Neural cell (in vitro differentiated cells): ENCODE measurements at regions not wholly inside any gene's neighbourhood (a gene's known extent, or its start where the extent isn't known, plus 50 kb on each side); places are given as distances from the start of the nearest gene placed in this dataset.

Experiments
- H2AFZ ChIP-seq: fragments of 200-600, 300-800 bp; sonication (generic), shearing (Covaris generic); 2 replicates; pipeline ENCODE4 v1.6.0; 2014; ENCODE audit warnings: low read depth, mild to moderate bottlenecking, antibody characterized with exemption, low read length, moderate library complexity
- H3F3A ChIP-seq: fragments of 200-600 bp; shearing (Covaris generic); 2 replicates; pipeline ENCODE4 v1.6.1; 2016; ENCODE audit warnings: mild to moderate bottlenecking, moderate library complexity, mixed read lengths, antibody characterized with exemption, low read length; ENCODE audit not compliant: insufficient read depth, poor library complexity, severe bottlenecking
- H3K27ac ChIP-seq: fragments of 200-600, 300-800 bp; sonication (generic), shearing (Covaris generic); 2 replicates; pipeline ENCODE4 v1.5.1; 2014; ENCODE audit warnings: mild to moderate bottlenecking, low read length, moderate library complexity
- H3K27me3 ChIP-seq: fragments of 300-800, 200-600 bp; sonication (generic), shearing (Covaris generic); 2 replicates; pipeline ENCODE4 v1.6.0; 2014; ENCODE audit warnings: mild to moderate bottlenecking, low read depth, low read length, moderate library complexity; ENCODE audit not compliant: insufficient read depth
- H3K36me3 ChIP-seq: fragments of 300-800, 200-600 bp; sonication (generic), shearing (Covaris generic); 2 replicates; pipeline ENCODE4 v1.5.1; 2014; ENCODE audit warnings: mild to moderate bottlenecking, antibody characterized with exemption, low read length, moderate library complexity; ENCODE audit not compliant: insufficient read depth
- H3K4me2 ChIP-seq: fragments of 300-800, 200-600 bp; sonication (generic), shearing (Covaris generic); 2 replicates; pipeline ENCODE4 v1.6.0; 2014; ENCODE audit warnings: mild to moderate bottlenecking, low read length
- H3K4me3 ChIP-seq: fragments of 300-800, 200-600 bp; sonication (generic), shearing (Covaris generic); 2 replicates; pipeline ENCODE4 v1.5.1; 2014; ENCODE audit warnings: mild to moderate bottlenecking, low read length, moderate library complexity
- H3K79me2 ChIP-seq: fragments of 200-600 bp; shearing (Covaris generic); replicated peaks from 2 replicates; pipeline ENCODE4 v1.6.0; 2014; ENCODE audit warnings: mild to moderate bottlenecking, low read length, moderate library complexity; ENCODE audit not compliant: insufficient read depth
- H3K9ac ChIP-seq: fragments of 300-800, 200-600 bp; sonication (generic), shearing (Covaris generic); 2 replicates; pipeline ENCODE4 v1.6.1; 2016; ENCODE audit warnings: mild to moderate bottlenecking, low read length, mixed read lengths
- H3K9me2 ChIP-seq: fragments of 200-600 bp; shearing (Covaris generic); 2 replicates; pipeline ENCODE4 v1.6.1; 2016; ENCODE audit warnings: mild to moderate bottlenecking, low read length, mixed read lengths; ENCODE audit not compliant: insufficient read depth
- H3K9me3 ChIP-seq: fragments of 200-600, 300-800 bp; sonication (generic), shearing (Covaris generic); 2 replicates; pipeline ENCODE4 v1.6.1; 2016; ENCODE audit warnings: mild to moderate bottlenecking, mixed run types, low read length, moderate library complexity, mixed read lengths
- H4K20me1 ChIP-seq: fragments of 200-600 bp; shearing (Covaris generic); 2 replicates; pipeline ENCODE4 v1.6.1; 2016; ENCODE audit warnings: mild to moderate bottlenecking, mixed run types; ENCODE audit not compliant: insufficient read depth
- CTCF ChIP-seq: fragments of 450-650 bp; IDR thresholded peaks from 2 replicates; pipeline ENCODE4 v1.5.1; 2014; ENCODE audit warnings: antibody characterized with exemption, mild to moderate bottlenecking, moderate library complexity; ENCODE audit not compliant: poor library complexity, severe bottlenecking
- EP300 ChIP-seq: fragments of 450-650 bp; conservative IDR thresholded peaks from 2 replicates; pipeline ENCODE4 v1.6.1; 2014; ENCODE audit warnings: antibody characterized with exemption, mild to moderate bottlenecking, moderate library complexity; ENCODE audit not compliant: poor library complexity, severe bottlenecking
- EZH2 ChIP-seq: fragments of 200-600, 300-800 bp; shearing (Covaris generic), sonication (generic); IDR thresholded peaks from 2 replicates; pipeline ENCODE4 v1.6.1; 2014; ENCODE audit warnings: antibody characterized with exemption, low read length, borderline replicate concordance, mild to moderate bottlenecking; ENCODE audit not compliant: insufficient read depth, poor library complexity, severe bottlenecking
- MXI1 ChIP-seq: fragments of 450-650 bp; conservative IDR thresholded peaks from 2 replicates; pipeline ENCODE4 v1.6.1; 2014; ENCODE audit warnings: antibody characterized with exemption, mild to moderate bottlenecking; ENCODE audit not compliant: poor library complexity, severe bottlenecking
- POLR2AphosphoS5 ChIP-seq: IDR thresholded peaks from 2 replicates; pipeline ENCODE4 v1.6.1; 2012
- RAD21 ChIP-seq: fragments of 450-650 bp; conservative IDR thresholded peaks from 2 replicates; pipeline ENCODE4 v1.6.1; 2014; ENCODE audit warnings: antibody characterized with exemption, mild to moderate bottlenecking, moderate library complexity
- REST ChIP-seq: IDR thresholded peaks from 2 replicates; pipeline ENCODE4 v1.6.1; 2012; ENCODE audit warnings: borderline replicate concordance
- SMC3 ChIP-seq: fragments of 450-650 bp; conservative IDR thresholded peaks from 2 replicates; pipeline ENCODE4 v1.6.1; 2014; ENCODE audit warnings: antibody characterized with exemption, mild to moderate bottlenecking, moderate library complexity; ENCODE audit not compliant: poor library complexity
- TAF1 ChIP-seq: IDR thresholded peaks from 2 replicates; pipeline ENCODE4 v1.6.1; 2012; ENCODE audit warnings: low read depth

- TF ChIP-seq SMC3 (no peak), REST (no peak), TAF1 (no peak), EP300 (no peak)
Measured at GRCh38 chr4:175297965-175298565, 379.9 kb downstream of the ADAM29 start.

GRCh38 chr4:175306436-175306835 lies 388.3 kb downstream of the ADAM29 start:
- H3K9me2 ChIP-seq: no peaks in the 10 kb centered on the region
- TF ChIP-seq SMC3 (no peak), EZH2 (no peak), CTCF (no peak), POLR2AphosphoS5 (no peak)
- H3K9ac ChIP-seq: no peak overlapping the region
- H3K79me2 ChIP-seq: no peaks in the 10 kb centered on the region
- no peaks in the 10 kb centered on the region for H3K36me3 ChIP-seq
- no peak overlapping the region for H3K4me3 ChIP-seq
- no peak overlapping the region for H3K27ac ChIP-seq
- H3F3A ChIP-seq: no peaks in the 10 kb centered on the region
- H3K9me3 ChIP-seq: no peaks in the 10 kb centered on the region
- H3K4me2 ChIP-seq: no peak overlapping the region
- no peaks in the 10 kb centered on the region for H4K20me1 ChIP-seq
- H2AFZ ChIP-seq: no peak overlapping the region
- H3K27me3 ChIP-seq: no peaks in the 10 kb centered on the region

More at GRCh38 chr4:175297965-175298565, 379.9 kb downstream of the ADAM29 start:
- no peaks in the 10 kb centered on the region for H3K27me3 ChIP-seq
- no peaks in the 10 kb centered on the region for H3K79me2 ChIP-seq
- no peak overlapping the region for H3K4me3 ChIP-seq
- H3F3A ChIP-seq: no peaks in the 10 kb centered on the region
- H3K9me2 ChIP-seq: no peaks in the 10 kb centered on the region
- H2AFZ ChIP-seq: no peak overlapping the region
- H3K4me2 ChIP-seq: no peak overlapping the region
- H3K9me3 ChIP-seq: no peaks in the 10 kb centered on the region
- H3K9ac ChIP-seq: no peak overlapping the region
- H3K36me3 ChIP-seq: no peaks in the 10 kb centered on the region
- H3K27ac ChIP-seq: no peak overlapping the region
- H4K20me1 ChIP-seq: no peaks in the 10 kb centered on the region

GRCh38 chr4:175307326-175307725 lies 389.2 kb downstream of the ADAM29 start:
- H3K4me2 ChIP-seq: no peak overlapping the region
- no peaks in the 10 kb centered on the region for H3K9me3 ChIP-seq
- H3F3A ChIP-seq: no peaks in the 10 kb centered on the region

More at GRCh38 chr4:175307326-175307725, 389.2 kb downstream of the ADAM29 start:
- no peak overlapping the region for H3K27ac ChIP-seq
- TF ChIP-seq SMC3 (no peak), EP300 (no peak), REST (no peak), TAF1 (no peak), CTCF (no peak), MXI1 (no peak), POLR2AphosphoS5 (no peak), EZH2 (no peak), RAD21 (no peak)
- H3K27me3 ChIP-seq: no peaks in the 10 kb centered on the region
- H3K36me3 ChIP-seq: no peaks in the 10 kb centered on the region
- H2AFZ ChIP-seq: no peak overlapping the region
- no peak overlapping the region for H3K4me3 ChIP-seq
- H3K9ac ChIP-seq: no peak overlapping the region
- no peaks in the 10 kb centered on the region for H3K79me2 ChIP-seq
- no peaks in the 10 kb centered on the region for H4K20me1 ChIP-seq
- H3K9me2 ChIP-seq: no peaks in the 10 kb centered on the region
